IMR-90 (cell line): ENCODE measurements at regions not wholly inside any gene's neighbourhood (a gene's known extent, or its start where the extent isn't known, plus 50 kb on each side); places are given as distances from the start of the nearest gene placed in this dataset.

Experiments used
- ATAC-seq: fragments of 200-7000 bp; cut with Tn5 transposase; 2 replicates; pipeline ENCODE4 v1.9.1; 2020; ENCODE audit warnings: low read depth, mild to moderate bottlenecking, moderate library complexity
- BruUV-seq: library from RNA; stranded (reverse); fragments of 400-500 nt; replicated peaks from 2 replicates; lab custom pipeline; 2021; lab: Mats Ljungman, UMichigan
- CTCF ChIA-PET: fragments of 300-600 bp; formaldehyde crosslinking; extraction: SDS; loops from one replicate; lab custom pipeline; 2021; ENCODE audit warnings: antibody characterized with exemption; lab: Yijun Ruan, JAX
- POLR2A ChIA-PET: fragments of 300-600 bp; sonication (Branson Sonifier 250); formaldehyde crosslinking; loops from one replicate; lab custom pipeline; 2022; ENCODE audit warnings: antibody characterized with exemption; ENCODE audit not compliant: unreplicated experiment; lab: Charles Lee
- DNase-seq: peaks from one replicate; pipeline ENCODE4 v3.0.0; 2013
- H2AFZ ChIP-seq: replicated peaks from 2 replicates; pipeline ENCODE3; 2013; ENCODE audit warnings: low read length, mild to moderate bottlenecking; ENCODE audit not compliant: poor library complexity
- H2AK5ac ChIP-seq: 2 replicates; pipeline ENCODE4 v1.6.1; 2013; ENCODE audit warnings: low read depth, low read length, inconsistent platforms
- H2AK9ac ChIP-seq: replicated peaks from 2 replicates; pipeline ENCODE3; 2013; ENCODE audit warnings: mild to moderate bottlenecking, low read depth, low read length, moderate library complexity; ENCODE audit not compliant: poor library complexity
- H2BK120ac ChIP-seq: 2 replicates; pipeline ENCODE4 v1.6.1; 2013; ENCODE audit warnings: low read depth, low read length, inconsistent platforms
- H2BK15ac ChIP-seq: 3 replicates; pipeline ENCODE4 v1.6.1; 2013; ENCODE audit warnings: low read depth, low read length, inconsistent platforms
- H2BK20ac ChIP-seq: 2 replicates; pipeline ENCODE4 v1.6.1; 2013; ENCODE audit warnings: low read depth, mild to moderate bottlenecking, inconsistent platforms, low read length, moderate library complexity
- H2BK5ac ChIP-seq: 2 replicates; pipeline ENCODE4 v1.6.1; 2013; ENCODE audit warnings: mild to moderate bottlenecking, low read depth, low read length, inconsistent platforms; ENCODE audit not compliant: poor library complexity, severe bottlenecking
- H3K14ac ChIP-seq: replicated peaks from 2 replicates; pipeline ENCODE4 v1.6.1; 2013; ENCODE audit warnings: low read depth, low read length, inconsistent platforms
- H3K18ac ChIP-seq: 2 replicates; pipeline ENCODE4 v1.6.1; 2013; ENCODE audit warnings: low read depth, low read length, control low read depth
- H3K23ac ChIP-seq: 2 replicates; pipeline ENCODE4 v1.6.1; 2013; ENCODE audit warnings: low read depth, low read length, inconsistent platforms
- H3K27ac ChIP-seq: 2 replicates; pipeline ENCODE4 v1.5.1; 2013; ENCODE audit warnings: mild to moderate bottlenecking, control low read depth, low read length; ENCODE audit not compliant: insufficient read depth
- H3K27me3 ChIP-seq: 2 replicates; pipeline ENCODE4 v1.6.1; 2013; ENCODE audit warnings: low read length; ENCODE audit not compliant: control insufficient read depth, insufficient read depth
- H3K36me3 ChIP-seq: 2 replicates; pipeline ENCODE4 v1.6.1; 2013; ENCODE audit warnings: low read length, mixed read lengths; ENCODE audit not compliant: control insufficient read depth, insufficient read depth
- H3K4ac ChIP-seq: 2 replicates; pipeline ENCODE4 v1.6.1; 2013; ENCODE audit warnings: low read depth, low read length, inconsistent platforms
- H3K4me1 ChIP-seq: 2 replicates; pipeline ENCODE4 v1.6.1; 2013; ENCODE audit warnings: low read length, mixed read lengths; ENCODE audit not compliant: control insufficient read depth, insufficient read depth
- H3K4me2 ChIP-seq: 2 replicates; pipeline ENCODE4 v1.6.1; 2013; ENCODE audit warnings: low read depth, mild to moderate bottlenecking, control low read depth, low read length, moderate library complexity
- H3K4me3 ChIP-seq: 2 replicates; pipeline ENCODE4 v1.5.1; 2013; ENCODE audit warnings: low read depth, mild to moderate bottlenecking, control low read depth, low read length, moderate library complexity; ENCODE audit not compliant: insufficient read depth
- H3K56ac ChIP-seq: 2 replicates; pipeline ENCODE4 v1.6.1; 2013; ENCODE audit warnings: low read length, inconsistent platforms; ENCODE audit not compliant: insufficient read depth; ENCODE audit errors: extremely low read depth
- H3K79me1 ChIP-seq, 2 experiments: 2 replicates each; pipeline ENCODE4 v1.6.1; 2013; ENCODE audit warnings: low read length in 2 of 2, inconsistent platforms in 1 of 2, low read depth in 1 of 2
- H3K9ac ChIP-seq: 2 replicates; pipeline ENCODE4 v1.6.1; 2013; ENCODE audit warnings: low read depth, low read length, control low read depth
- H3K9me1 ChIP-seq: 2 replicates; pipeline ENCODE4 v1.6.1; 2013; ENCODE audit warnings: low read length, inconsistent platforms; ENCODE audit not compliant: insufficient read depth
- H3K9me3 ChIP-seq: 2 replicates; pipeline ENCODE4 v1.6.1; 2013; ENCODE audit warnings: low read length; ENCODE audit not compliant: control insufficient read depth, insufficient read depth
- H4K20me1 ChIP-seq: 2 replicates; pipeline ENCODE4 v1.6.1; 2013; ENCODE audit warnings: low read length, inconsistent platforms; ENCODE audit not compliant: insufficient read depth
- H4K5ac ChIP-seq: 2 replicates; pipeline ENCODE4 v1.6.1; 2013; ENCODE audit warnings: mild to moderate bottlenecking, low read depth, low read length, control low read depth
- H4K8ac ChIP-seq, 2 experiments: 2 replicates each; pipeline ENCODE4 v1.6.1; 2013; ENCODE audit warnings: low read depth in 2 of 2, low read length in 2 of 2, control low read depth in 1 of 2, inconsistent platforms in 1 of 2
- H4K91ac ChIP-seq: 2 replicates; pipeline ENCODE4 v1.6.1; 2013; ENCODE audit warnings: low read depth, low read length, inconsistent platforms; ENCODE audit not compliant: insufficient read depth
- CEBPB ChIP-seq: IDR thresholded peaks from 2 replicates; pipeline ENCODE4 v1.6.1; 2012; ENCODE audit warnings: low read depth, low read length, improper control_type of control experiment
- CTCF ChIP-seq: conservative IDR thresholded peaks from 2 replicates; pipeline ENCODE4 v1.5.1; 2012; ENCODE audit warnings: mild to moderate bottlenecking, low read depth, low read length, improper control_type of control experiment
- MAFK ChIP-seq: IDR thresholded peaks from 2 replicates; pipeline ENCODE4 v1.6.1; 2012; ENCODE audit warnings: low read depth, low read length, improper control_type of control experiment
- POLR2A ChIP-seq: IDR thresholded peaks from 2 replicates; pipeline ENCODE4 v1.6.1; 2012; ENCODE audit warnings: mild to moderate bottlenecking, low read depth, low read length
- RFX5 ChIP-seq: IDR thresholded peaks from 2 replicates; pipeline ENCODE4 v1.8.0; 2012; ENCODE audit warnings: low read depth, mild to moderate bottlenecking, low read length, moderate library complexity
- WGBS, 2 experiments: methylation state at CpG; one replicate each; pipeline versions ENCODE4 v1.1.5 to v1.1.7; 2013; ENCODE audit warnings: missing lambda C conversion rate in 2 of 2; ENCODE audit not compliant: insufficient read length in 1 of 2; ENCODE audit errors: extremely low coverage in 2 of 2; 5-methylcytosine and 5-hydroxymethylcytosine counted together
- dilution Hi-C: fragments of 300-500 bp; cut with HindIII; formaldehyde crosslinking; loops from one replicate; pipeline ENCODE4 v1.14.3; 2018; ENCODE audit warnings: low sequenced_read_pairs; ENCODE audit not compliant: unreplicated experiment
- in situ Hi-C: fragments of 300-500 bp; cut with MboI; formaldehyde crosslinking; loops from 3 replicates; pipeline ENCODE4 v1.14.3; 2019; ENCODE audit warnings: low sequenced_read_pairs, inconsistent platforms, mixed read lengths
- intact Hi-C: fragments of 100-400 bp; cut with micrococcal nuclease; formaldehyde crosslinking; loops from 2 replicates; pipeline ENCODE4 v1.10.0; 2022
- TF ChIP-seq, protein P1 (sequence below): fragments of 150-350 bp; IDR thresholded peaks from 2 replicates; pipeline ENCODE4 v1.6.1; 2016; ENCODE audit warnings: low read depth, mild to moderate bottlenecking, low read length, moderate library complexity, borderline replicate concordance

DNA sequence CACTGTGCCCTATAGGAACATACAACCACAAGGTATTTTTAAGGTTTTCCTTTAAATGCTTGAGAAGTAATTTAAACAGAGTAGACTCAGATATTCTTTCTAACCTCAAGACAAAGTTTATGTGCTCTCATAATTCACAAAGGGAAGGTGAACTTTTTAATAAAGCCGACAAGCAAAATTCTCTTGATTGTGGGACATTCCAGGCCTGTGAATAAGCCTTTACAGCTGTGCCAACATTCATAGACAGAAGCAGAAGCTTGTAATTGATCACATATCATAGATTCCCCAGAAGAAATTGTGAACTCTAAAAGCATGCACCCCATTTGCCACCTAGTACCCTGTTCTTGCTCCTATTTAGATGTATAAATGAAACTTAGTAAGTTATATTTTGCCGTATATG is 1107.8 kb upstream of the SEMA6A start:
- H4K91ac ChIP-seq, result no peak overlapping the region
- H2AK5ac ChIP-seq, result no peak overlapping the region
- H2BK120ac ChIP-seq, result no peak overlapping the region
- no peak overlapping the region for H2BK20ac ChIP-seq
- no peak overlapping the region for H3K4me2 ChIP-seq
- no peak for ATAC-seq
- H3K4ac ChIP-seq, result no peak overlapping the region
- in situ Hi-C loops (no loop called here), dilution Hi-C loops (no loop called here), intact Hi-C loops (no loop called here)
- H3K4me3 ChIP-seq, result no peak overlapping the region
- H3K36me3 ChIP-seq, result no peaks in the 10 kb centered on the region
- H3K27me3 ChIP-seq, result no peaks in the 10 kb centered on the region
- no peaks in the 10 kb centered on the region for H3K79me1 ChIP-seq
- no peak overlapping the region for H2BK5ac ChIP-seq
- H3K9me1 ChIP-seq, result 0 out of 2 replicates have a peak, but pooled peaks cover 5% of the 10 kb centered on the region
- 0 out of 2 replicates have a peak, but pooled peaks cover 1% of the 10 kb centered on the region for H3K4me1 ChIP-seq
- no peak overlapping the region for H2BK15ac ChIP-seq
- H3K27ac ChIP-seq, result no peak overlapping the region
- H3K9ac ChIP-seq, result no peak overlapping the region
- no peak overlapping the region for H2AFZ ChIP-seq
- H4K20me1 ChIP-seq, result no peaks in the 10 kb centered on the region
- H3K9me3 ChIP-seq, result no peaks in the 10 kb centered on the region
- no peak overlapping the region for H2AK9ac ChIP-seq
- ChIA-PET POLR2A (no interaction called here), CTCF (no interaction called here)
- no peak overlapping the region for H3K18ac ChIP-seq
- H3K23ac ChIP-seq, result no peak overlapping the region
- TF ChIP-seq, protein P1, sequence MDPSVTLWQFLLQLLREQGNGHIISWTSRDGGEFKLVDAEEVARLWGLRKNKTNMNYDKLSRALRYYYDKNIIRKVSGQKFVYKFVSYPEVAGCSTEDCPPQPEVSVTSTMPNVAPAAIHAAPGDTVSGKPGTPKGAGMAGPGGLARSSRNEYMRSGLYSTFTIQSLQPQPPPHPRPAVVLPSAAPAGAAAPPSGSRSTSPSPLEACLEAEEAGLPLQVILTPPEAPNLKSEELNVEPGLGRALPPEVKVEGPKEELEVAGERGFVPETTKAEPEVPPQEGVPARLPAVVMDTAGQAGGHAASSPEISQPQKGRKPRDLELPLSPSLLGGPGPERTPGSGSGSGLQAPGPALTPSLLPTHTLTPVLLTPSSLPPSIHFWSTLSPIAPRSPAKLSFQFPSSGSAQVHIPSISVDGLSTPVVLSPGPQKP, result no peak
- no peak for TF ChIP-seq RFX5
- no peak for TF ChIP-seq MAFK
- TF ChIP-seq POLR2A, result no peak
- TF ChIP-seq CTCF, result no peak
- no peak for TF ChIP-seq CEBPB
- H4K8ac ChIP-seq, result no peak overlapping the region
- no TSS peak for BruUV-seq
- H4K5ac ChIP-seq, result no peak overlapping the region
- DNase-seq, result peak; percentile 5
- WGBS, 2 experiments, result no CpG with 5 or more reads among the region's 2 CpGs
- H3K14ac ChIP-seq, result no peak overlapping the region
- H3K56ac ChIP-seq, result no peak overlapping the region
